LNCaP clone FGC (cell line): ENCODE measurements at regions not wholly inside any gene's neighbourhood (a gene's known extent, or its start where the extent isn't known, plus 50 kb on each side); places are given as distances from the start of the nearest gene placed in this dataset.

Experiments
- DNase-seq: peaks from one replicate; pipeline ENCODE4 v3.0.0-alpha.2; 2011; ENCODE audit warnings: low read depth
- H3K4me3 ChIP-seq: 2 replicates; pipeline ENCODE4 v1.5.1; 2011; ENCODE audit warnings: mild to moderate bottlenecking, low read depth, low read length, control low read depth
- TF ChIP-seq, protein P1 (sequence below): IDR thresholded peaks from 2 replicates; pipeline ENCODE4 v1.5.1; 2012; ENCODE audit warnings: mild to moderate bottlenecking; ENCODE audit not compliant: control insufficient read depth, insufficient read depth; ENCODE audit errors: extremely low read depth

DNA sequence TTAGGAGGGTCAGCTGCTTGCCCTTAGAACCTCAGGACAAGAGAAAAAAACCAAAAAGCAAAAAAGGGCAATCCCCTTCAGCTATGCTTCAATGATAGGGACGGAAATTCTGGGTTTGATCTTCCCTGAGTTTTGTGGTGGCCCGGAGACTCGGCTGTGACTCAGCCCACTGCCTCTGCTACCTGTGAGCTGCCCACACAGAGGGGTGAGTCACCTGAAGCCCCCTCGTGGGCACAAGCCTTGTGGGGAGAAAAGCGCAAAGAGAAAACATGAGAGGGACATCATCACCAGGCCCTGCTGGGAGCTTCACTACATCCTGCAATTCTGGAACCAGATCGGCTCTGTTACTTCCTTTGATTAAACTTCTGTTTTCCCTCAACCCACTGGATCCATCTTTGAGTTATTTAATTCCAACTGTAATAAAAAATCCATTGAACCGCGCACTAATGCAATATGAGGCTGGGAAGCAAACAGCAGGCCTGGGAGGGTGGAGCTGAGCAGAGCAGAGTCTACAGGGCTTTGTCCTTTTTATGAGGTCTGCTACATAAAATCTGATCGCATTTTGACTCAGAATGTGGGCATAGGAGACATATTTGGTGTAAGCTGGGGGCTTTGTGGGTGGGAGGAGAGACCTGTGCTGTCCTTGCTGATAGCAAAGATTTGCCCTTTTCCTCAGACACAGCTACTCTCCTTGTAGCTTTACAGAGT, 58.7 kb upstream of the STUM start:
- no peak overlapping the region for H3K4me3 ChIP-seq
- no peak for DNase-seq
- TF ChIP-seq, protein P1, sequence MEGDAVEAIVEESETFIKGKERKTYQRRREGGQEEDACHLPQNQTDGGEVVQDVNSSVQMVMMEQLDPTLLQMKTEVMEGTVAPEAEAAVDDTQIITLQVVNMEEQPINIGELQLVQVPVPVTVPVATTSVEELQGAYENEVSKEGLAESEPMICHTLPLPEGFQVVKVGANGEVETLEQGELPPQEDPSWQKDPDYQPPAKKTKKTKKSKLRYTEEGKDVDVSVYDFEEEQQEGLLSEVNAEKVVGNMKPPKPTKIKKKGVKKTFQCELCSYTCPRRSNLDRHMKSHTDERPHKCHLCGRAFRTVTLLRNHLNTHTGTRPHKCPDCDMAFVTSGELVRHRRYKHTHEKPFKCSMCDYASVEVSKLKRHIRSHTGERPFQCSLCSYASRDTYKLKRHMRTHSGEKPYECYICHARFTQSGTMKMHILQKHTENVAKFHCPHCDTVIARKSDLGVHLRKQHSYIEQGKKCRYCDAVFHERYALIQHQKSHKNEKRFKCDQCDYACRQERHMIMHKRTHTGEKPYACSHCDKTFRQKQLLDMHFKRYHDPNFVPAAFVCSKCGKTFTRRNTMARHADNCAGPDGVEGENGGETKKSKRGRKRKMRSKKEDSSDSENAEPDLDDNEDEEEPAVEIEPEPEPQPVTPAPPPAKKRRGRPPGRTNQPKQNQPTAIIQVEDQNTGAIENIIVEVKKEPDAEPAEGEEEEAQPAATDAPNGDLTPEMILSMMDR = no peak

DNA sequence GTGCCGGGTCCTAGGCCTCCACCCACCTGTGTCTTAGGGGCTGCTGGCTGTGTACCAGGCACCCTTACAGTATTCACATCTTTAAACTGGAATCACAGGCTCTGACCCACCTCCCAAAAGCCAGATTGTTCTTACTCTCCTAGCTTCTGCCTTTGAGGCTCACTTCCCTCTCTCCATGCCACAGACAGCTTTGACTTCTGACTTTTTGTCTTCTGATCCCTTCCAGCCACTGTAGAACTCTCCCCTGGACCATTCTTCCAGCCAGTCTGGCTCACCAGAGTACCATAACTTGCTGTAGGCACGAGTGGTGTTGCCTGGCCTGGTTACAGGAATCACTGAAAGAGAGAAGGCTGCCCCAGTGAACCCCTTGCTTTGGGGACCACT, 58.1 kb upstream of the STUM start:
- H3K4me3 ChIP-seq = no peak overlapping the region
- TF ChIP-seq, protein P1 = no peak
- no peak for DNase-seq

DNA sequence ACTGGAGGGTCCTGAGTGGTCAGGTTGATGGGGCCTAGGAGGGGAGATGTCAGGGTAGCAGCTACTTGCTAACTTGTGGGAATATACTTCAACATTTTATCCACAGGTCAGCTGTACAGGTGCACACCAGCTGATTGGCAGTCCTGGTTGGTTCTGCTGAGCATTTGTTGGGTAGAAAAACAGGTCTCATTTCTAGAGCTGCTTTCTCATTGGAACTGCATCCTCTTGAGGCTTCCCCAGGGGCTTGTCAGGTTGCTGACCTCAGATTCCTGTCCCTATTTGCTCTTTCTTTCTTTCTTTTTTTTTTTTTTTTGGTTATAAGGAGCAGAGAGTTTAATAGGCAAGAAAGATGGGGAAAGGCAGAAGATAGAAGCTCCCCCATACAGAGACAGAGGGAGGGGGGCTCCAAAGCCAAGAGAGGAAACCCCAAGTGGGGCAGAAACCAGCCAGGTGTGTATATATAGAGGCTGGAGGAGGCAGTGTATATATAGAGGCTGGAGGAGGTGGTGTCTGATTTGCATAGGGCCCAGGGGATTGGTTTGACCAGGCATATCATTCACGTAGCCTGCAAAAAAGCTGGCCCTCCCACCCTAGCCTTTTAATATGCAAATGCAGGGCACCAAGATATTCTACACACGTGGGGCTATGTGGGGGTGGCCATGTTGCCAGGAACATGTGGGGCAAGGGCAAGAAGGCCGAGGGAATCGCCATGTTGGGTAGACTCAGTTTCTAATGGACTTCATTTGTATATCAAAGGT, 57.3 kb upstream of the STUM start:
- TF ChIP-seq, protein P1 = no peak
- H3K4me3 ChIP-seq = no peak overlapping the region
- DNase-seq = no peak

DNA sequence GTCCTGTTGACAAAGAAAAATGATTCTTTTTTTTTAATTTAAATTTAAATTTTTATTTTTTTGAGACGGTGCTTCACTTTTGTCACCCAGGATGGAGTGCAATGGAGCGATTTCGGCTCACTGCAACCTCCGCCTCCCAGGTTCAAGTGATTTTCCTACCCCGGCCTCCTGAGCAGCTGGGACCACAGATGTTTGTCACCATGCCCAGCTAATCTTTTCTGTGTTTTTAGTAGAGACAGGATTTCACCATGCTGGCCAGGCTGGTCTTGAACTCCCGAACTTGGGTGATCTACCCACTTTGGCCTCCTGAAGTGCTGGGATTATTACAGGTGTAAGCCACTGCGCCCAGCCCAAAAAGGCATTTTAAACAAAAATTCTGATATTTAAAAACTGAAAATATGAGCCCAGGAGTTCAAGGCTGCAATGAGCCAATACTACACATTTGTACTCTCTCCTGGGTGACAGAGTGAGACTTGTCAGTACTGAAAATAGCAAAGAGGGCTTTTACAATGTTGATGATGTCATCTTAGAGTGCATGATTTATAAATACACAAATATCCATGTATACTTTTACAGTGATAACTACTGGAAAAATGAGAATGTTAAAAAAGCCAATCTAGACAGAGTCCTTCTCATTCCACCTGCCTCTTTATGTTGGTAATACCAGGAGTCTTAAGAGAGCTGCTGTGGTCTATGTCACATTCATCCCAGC, 56.0 kb upstream of the STUM start:
- TF ChIP-seq, protein P1 = no peak
- H3K4me3 ChIP-seq = no peak overlapping the region
- DNase-seq = no peak

DNA sequence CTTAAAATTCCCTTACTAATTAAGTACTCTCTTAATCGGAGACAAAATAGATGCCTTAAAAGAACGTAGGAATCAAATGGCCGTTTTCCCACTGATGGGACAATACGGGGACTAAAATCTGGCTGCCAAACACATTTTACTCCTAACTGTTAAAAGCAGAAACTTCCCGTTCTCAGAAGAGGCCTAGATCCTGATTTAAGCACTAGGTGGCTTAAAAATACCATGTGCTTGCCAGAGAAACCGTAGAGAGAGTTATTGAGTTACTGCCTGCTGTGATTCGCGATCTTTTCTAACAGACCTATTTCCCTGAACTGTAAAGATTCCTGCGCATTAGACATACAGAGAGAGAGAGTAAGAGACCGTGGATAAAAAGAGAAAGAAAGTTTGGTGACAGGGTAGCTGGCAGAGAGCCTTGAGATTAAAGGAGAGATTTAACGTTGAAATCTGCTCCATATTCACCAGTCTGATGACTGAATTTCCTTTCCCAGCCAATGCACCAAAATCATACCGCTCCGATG, 54.4 kb upstream of the STUM start:
- TF ChIP-seq, protein P1 = no peak
- no peak for DNase-seq
- H3K4me3 ChIP-seq = no peak overlapping the region

DNA sequence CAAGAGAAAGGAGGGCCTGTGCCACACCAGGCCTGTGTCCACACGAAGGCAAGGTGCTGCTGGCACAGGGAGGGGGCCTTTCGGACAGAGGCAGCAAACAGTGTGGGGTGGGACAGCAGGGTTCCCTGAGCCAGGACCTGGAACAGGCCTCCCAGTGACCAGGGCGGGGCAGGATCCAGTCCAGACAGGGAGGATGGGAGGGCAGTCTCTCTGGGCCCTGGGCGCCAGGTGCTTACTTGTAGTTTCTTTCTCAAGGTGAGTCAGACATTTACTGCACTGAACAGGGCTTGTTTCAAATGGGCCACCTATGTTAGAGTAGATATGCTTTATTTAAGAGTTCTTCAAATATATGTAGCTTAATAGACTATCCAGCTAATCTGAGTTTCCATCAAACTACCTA, 52.8 kb upstream of the STUM start:
- no peak overlapping the region for H3K4me3 ChIP-seq
- TF ChIP-seq, protein P1 = no peak
- no peak for DNase-seq
